WTC11 (cell line): ENCODE measurements at regions not wholly inside any gene's neighbourhood (a gene's known extent, or its start where the extent isn't known, plus 50 kb on each side); places are given as distances from the start of the nearest gene placed in this dataset.

Source experiments
- ATAC-seq: fragments of 200-7000 bp; cut with Tn5 transposase; 2 replicates; pipeline ENCODE4 v1.10.0; 2021; ENCODE audit warnings: mild to moderate bottlenecking, moderate library complexity
- CTCF ChIA-PET: fragments of 300-600 bp; sonication (Branson Sonifier 250); formaldehyde crosslinking; loops from one replicate; lab custom pipeline; 2021; ENCODE audit warnings: antibody characterized with exemption; lab: Charles Lee
- POLR2A ChIA-PET: fragments of 350-600 bp; sonication (Branson Sonifier 250); formaldehyde crosslinking; loops from one replicate; lab custom pipeline; 2021; ENCODE audit warnings: antibody characterized with exemption; lab: Charles Lee
- DNase-seq: peaks from one replicate; pipeline ENCODE4 v3.0.0; 2021; ENCODE audit warnings: low spot score
- H3K27ac Mint-ChIP-seq: 2 replicates; pipeline ENCODE4 v1.8.0; 2021; ENCODE audit warnings: mixed read lengths
- H3K27me3 Mint-ChIP-seq: 2 replicates; pipeline ENCODE4 v1.8.0; 2021; ENCODE audit warnings: low read depth, mild to moderate bottlenecking, moderate library complexity, mixed read lengths
- H3K36me3 Mint-ChIP-seq: 2 replicates; pipeline ENCODE4 v1.8.0; 2021; ENCODE audit warnings: mixed read lengths
- H3K4me1 Mint-ChIP-seq: 2 replicates; pipeline ENCODE4 v1.8.0; 2022; ENCODE audit warnings: mixed read lengths
- H3K4me3 Mint-ChIP-seq: 2 replicates; pipeline ENCODE4 v1.8.0; 2021; ENCODE audit warnings: mild to moderate bottlenecking, moderate library complexity, mixed read lengths
- H3K9me3 Mint-ChIP-seq: 2 replicates; pipeline ENCODE4 v1.8.0; 2021; ENCODE audit warnings: mixed read lengths
- AFF4 ChIP-seq: sonication (generic); formaldehyde crosslinking; IDR thresholded peaks from 2 replicates; pipeline ENCODE4 v1.8.1; 2023; ENCODE audit warnings: mild to moderate bottlenecking, missing genetic modification reagents, borderline replicate concordance
- AR ChIP-seq: fragments of 250-450 bp; sonication (Bioruptor Pico); IDR thresholded peaks from 2 replicates; pipeline ENCODE4 v1.9.0; 2021; ENCODE audit warnings: mild to moderate bottlenecking
- ARID4B ChIP-seq: sonication (generic); formaldehyde crosslinking; IDR thresholded peaks from 2 replicates; pipeline ENCODE4 v1.8.0; 2023; ENCODE audit warnings: missing genetic modification reagents, mild to moderate bottlenecking, borderline replicate concordance
- ATF3 ChIP-seq: sonication (generic); formaldehyde crosslinking; conservative IDR thresholded peaks from 2 replicates; pipeline ENCODE4 v1.8.1; 2022; ENCODE audit warnings: mild to moderate bottlenecking, missing genetic modification reagents
- CREM ChIP-seq: sonication (generic); formaldehyde crosslinking; IDR thresholded peaks from 2 replicates; pipeline ENCODE4 v1.8.1; 2022; ENCODE audit warnings: mild to moderate bottlenecking, missing genetic modification reagents, moderate library complexity
- EMX1 ChIP-seq: fragments of 250-450 bp; sonication (Bioruptor Pico); IDR thresholded peaks from 2 replicates; pipeline ENCODE4 v1.8.0; 2021; ENCODE audit warnings: mild to moderate bottlenecking
- GTF2I ChIP-seq: fragments of 250-450 bp; sonication (Bioruptor Pico); conservative IDR thresholded peaks from 2 replicates; pipeline ENCODE4 v1.4.0; 2021; ENCODE audit warnings: mild to moderate bottlenecking
- HMGXB4 ChIP-seq: sonication (generic); formaldehyde crosslinking; IDR thresholded peaks from 2 replicates; pipeline ENCODE4 v1.8.1; 2023; ENCODE audit warnings: mild to moderate bottlenecking, moderate library complexity, missing genetic modification reagents
- MAX ChIP-seq: sonication (generic); formaldehyde crosslinking; IDR thresholded peaks from 2 replicates; pipeline ENCODE4 v1.8.0; 2022; ENCODE audit warnings: mild to moderate bottlenecking, missing genetic modification reagents
- MXD4 ChIP-seq: fragments of 250-450 bp; sonication (Bioruptor Pico); IDR thresholded peaks from 2 replicates; pipeline ENCODE4 v1.8.0; 2021; ENCODE audit warnings: mild to moderate bottlenecking, moderate library complexity, borderline replicate concordance
- MYBL2 ChIP-seq: sonication (generic); formaldehyde crosslinking; IDR thresholded peaks from 2 replicates; pipeline ENCODE4 v1.8.1; 2023; ENCODE audit warnings: mild to moderate bottlenecking, moderate library complexity, missing genetic modification reagents
- NFE2L1 ChIP-seq: sonication (generic); formaldehyde crosslinking; IDR thresholded peaks from 2 replicates; pipeline ENCODE4 v1.8.1; 2023; ENCODE audit warnings: missing genetic modification reagents
- NR1H2 ChIP-seq: sonication (generic); formaldehyde crosslinking; IDR thresholded peaks from 2 replicates; pipeline ENCODE4 v1.9.0; 2021; ENCODE audit warnings: mild to moderate bottlenecking, moderate library complexity, missing genetic modification reagents
- NR2C2 ChIP-seq: sonication (generic); formaldehyde crosslinking; IDR thresholded peaks from 2 replicates; pipeline ENCODE4 v1.8.0; 2022; ENCODE audit warnings: mild to moderate bottlenecking, missing genetic modification reagents
- OVOL2 ChIP-seq: fragments of 250-450 bp; sonication (Bioruptor Pico); IDR thresholded peaks from 2 replicates; pipeline ENCODE4 v1.9.0; 2021; ENCODE audit warnings: mild to moderate bottlenecking, borderline replicate concordance
- PRRX2 ChIP-seq: fragments of 250-450 bp; sonication (Bioruptor Pico); IDR thresholded peaks from 2 replicates; pipeline ENCODE4 v1.8.0; 2021; ENCODE audit warnings: mild to moderate bottlenecking
- TEAD1 ChIP-seq: sonication (generic); formaldehyde crosslinking; IDR thresholded peaks from 2 replicates; pipeline ENCODE4 v1.8.0; 2022; ENCODE audit warnings: mild to moderate bottlenecking, missing genetic modification reagents
- TEAD4 ChIP-seq: sonication (generic); formaldehyde crosslinking; IDR thresholded peaks from 2 replicates; pipeline ENCODE4 v1.8.0; 2022; ENCODE audit warnings: mild to moderate bottlenecking, missing genetic modification reagents
- ZNF138 ChIP-seq: sonication (generic); formaldehyde crosslinking; conservative IDR thresholded peaks from 2 replicates; pipeline ENCODE4 v1.8.1; 2022; ENCODE audit warnings: mild to moderate bottlenecking, moderate library complexity, missing genetic modification reagents
- ZNF281 ChIP-seq: sonication (generic); formaldehyde crosslinking; IDR thresholded peaks from 2 replicates; pipeline ENCODE4 v1.8.0; 2023; ENCODE audit warnings: mild to moderate bottlenecking, missing genetic modification reagents
- ZNF416 ChIP-seq: fragments of 250-450 bp; sonication (Bioruptor Pico); IDR thresholded peaks from 2 replicates; pipeline ENCODE4 v1.9.0; 2021; ENCODE audit warnings: mild to moderate bottlenecking, inconsistent platforms
- ZNF423 ChIP-seq: fragments of 250-450 bp; sonication (Bioruptor Pico); IDR thresholded peaks from 2 replicates; pipeline ENCODE4 v2.1.2; 2022; ENCODE audit warnings: mild to moderate bottlenecking, moderate library complexity

- no peak overlapping the region for H3K4me3 Mint-ChIP-seq
- POLR2A ChIA-PET = no interaction called here
- H3K4me1 Mint-ChIP-seq = no peaks in the 10 kb centered on the region
- H3K27me3 Mint-ChIP-seq = no peaks in the 10 kb centered on the region
- DNase-seq = no peak
- ATAC-seq = no peak
- no peaks in the 10 kb centered on the region for H3K36me3 Mint-ChIP-seq
- no peak overlapping the region for H3K27ac Mint-ChIP-seq
- CTCF ChIA-PET = no interaction called here
- H3K9me3 Mint-ChIP-seq = no peaks in the 10 kb centered on the region
- TF ChIP-seq ATF3 (CRISPR knock-in tag) (no peak), TEAD4 (CRISPR knock-in tag) (no peak), MXD4 (CRISPR knock-in tag) (no peak), ZNF416 (CRISPR knock-in tag) (no peak), MAX (CRISPR knock-in tag) (no peak), TEAD1 (CRISPR knock-in tag) (no peak), NR2C2 (no peak), CREM (CRISPR knock-in tag) (no peak), ZNF281 (CRISPR knock-in tag) (no peak), GTF2I (no peak), AR (no peak), OVOL2 (CRISPR knock-in tag) (no peak), NFE2L1 (CRISPR knock-in tag) (no peak), AFF4 (no peak), EMX1 (no peak), ZNF423 (no peak)
Measured at GRCh38 chr5:145223582-145223981, 611.6 kb downstream of the PRELID2 start.

GRCh38 chr5:145222622-145223021, 612.5 kb downstream of the PRELID2 start:
- ATAC-seq (no peak), DNase-seq (no peak)
- no peak overlapping the region for H3K27ac Mint-ChIP-seq
- no peaks in the 10 kb centered on the region for H3K4me1 Mint-ChIP-seq
- no peak overlapping the region for H3K4me3 Mint-ChIP-seq
- ChIA-PET CTCF (interaction anchor here (1.6 kb wide), 1 partner anchor 16 kb away, joined by 4 read pairs; no protein-coding TSS in a partner anchor), POLR2A (no interaction called here)
- no peaks in the 10 kb centered on the region for H3K27me3 Mint-ChIP-seq
- H3K36me3 Mint-ChIP-seq = no peaks in the 10 kb centered on the region
- no peaks in the 10 kb centered on the region for H3K9me3 Mint-ChIP-seq
- no peak for TF ChIP-seq ARID4B (CRISPR knock-in tag)
- no peak for TF ChIP-seq HMGXB4
- no peak for TF ChIP-seq MYBL2 (CRISPR knock-in tag)
- no peak for TF ChIP-seq PRRX2 (CRISPR knock-in tag)
- TF ChIP-seq NR1H2 = no peak
- no peak for TF ChIP-seq ZNF138 (CRISPR knock-in tag)
- TF ChIP-seq OVOL2 (CRISPR knock-in tag) = no peak
